ENCODE measurements at regions not wholly inside any gene's neighbourhood (a gene's known extent, or its start where the extent isn't known, plus 50 kb on each side); places are given as distances from the start of the nearest gene placed in this dataset.

DNA sequence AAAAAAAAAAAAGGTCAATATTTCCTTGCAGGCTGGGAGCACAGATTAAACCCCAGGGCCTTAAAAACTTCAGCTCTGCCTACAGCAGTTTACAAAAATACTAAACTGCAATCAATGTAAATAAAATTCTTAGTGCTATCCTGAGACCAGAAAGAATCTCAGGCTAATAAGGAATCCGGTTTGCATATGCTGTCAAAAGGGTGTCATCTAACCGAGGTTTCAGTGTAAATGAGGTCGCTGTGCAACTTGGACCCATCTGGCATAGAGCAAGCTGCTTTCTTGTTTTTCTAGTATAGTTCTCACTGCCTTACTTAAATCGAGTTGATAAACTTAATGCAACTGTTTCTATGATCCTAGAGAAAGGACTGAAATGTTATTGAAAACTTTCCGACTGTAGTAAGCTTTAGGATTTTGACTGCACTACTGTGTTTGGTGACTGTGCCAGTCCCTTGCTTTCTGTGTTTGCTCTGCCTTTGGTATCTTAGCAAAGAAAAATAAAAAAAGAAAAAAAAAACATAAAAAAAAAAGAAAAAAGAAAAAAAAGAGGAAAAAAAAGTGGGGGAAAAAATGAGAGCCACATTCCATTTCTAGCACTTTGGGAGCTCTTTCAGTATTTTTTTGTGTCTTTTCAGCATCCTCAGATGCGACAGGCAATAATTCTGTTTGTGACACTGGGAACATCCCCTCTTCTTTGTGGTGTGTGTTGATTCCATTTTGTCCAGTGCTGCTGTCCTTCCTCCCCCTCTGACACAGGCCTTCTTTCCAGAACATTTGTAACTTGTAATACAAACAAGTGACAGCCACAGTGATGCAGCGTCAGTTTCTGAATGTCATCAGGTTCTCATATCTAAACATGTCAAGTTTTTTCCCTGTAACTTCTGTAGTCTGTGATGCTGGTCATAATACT lies 340.5 kb downstream of the ZNF536 start:
- Mint-ChIP-seq H3K9me3 (no peaks in the 10 kb centered on the region), H3K27ac (no peak overlapping the region), H3K36me3 (no peaks in the 10 kb centered on the region), H3K27me3 (peaks cover 22% of the 10 kb centered on the region), H3K4me1 (no peaks in the 10 kb centered on the region), H3K4me3 (no peak overlapping the region)
- CTCF ChIA-PET, result interaction anchor here (1.0 kb wide), 1 partner anchor 16 kb away, joined by 3 read pairs; no protein-coding TSS in a partner anchor
- no peak for DNase-seq

- H3K9me3 Mint-ChIP-seq, result no peaks in the 10 kb centered on the region
- CTCF ChIA-PET, result interaction anchor here (1.0 kb wide), 1 partner anchor 15 kb away, joined by 3 read pairs; no protein-coding TSS in a partner anchor
- no peak overlapping the region for H3K27ac Mint-ChIP-seq
- no peaks in the 10 kb centered on the region for H3K4me1 Mint-ChIP-seq
- no peak for DNase-seq
- no peak overlapping the region for H3K4me3 Mint-ChIP-seq
- H3K27me3 Mint-ChIP-seq, result peaks cover 22% of the 10 kb centered on the region
- H3K36me3 Mint-ChIP-seq, result no peaks in the 10 kb centered on the region
Observed at GRCh38 chr19:30711826-30712225, 339.6 kb downstream of the ZNF536 start.

GRCh38 chr19:30711296-30711695 lies 339.1 kb downstream of the ZNF536 start:
- Mint-ChIP-seq H3K9me3 (no peaks in the 10 kb centered on the region), H3K36me3 (no peaks in the 10 kb centered on the region), H3K4me1 (no peaks in the 10 kb centered on the region), H3K27ac (no peak overlapping the region), H3K27me3 (peaks cover 22% of the 10 kb centered on the region), H3K4me3 (no peak overlapping the region)
- CTCF ChIA-PET, result interaction anchor here (1.0 kb wide), 1 partner anchor 15 kb away, joined by 3 read pairs; no protein-coding TSS in a partner anchor
- no peak for DNase-seq

- no peaks in the 10 kb centered on the region for H3K36me3 Mint-ChIP-seq
- H3K27me3 Mint-ChIP-seq, result peaks cover 22% of the 10 kb centered on the region
- CTCF ChIA-PET, result no interaction called here
- H3K4me3 Mint-ChIP-seq, result no peak overlapping the region
- no peak for DNase-seq
- H3K4me1 Mint-ChIP-seq, result no peaks in the 10 kb centered on the region
- no peaks in the 10 kb centered on the region for H3K9me3 Mint-ChIP-seq
- H3K27ac Mint-ChIP-seq, result no peak overlapping the region
Observed at GRCh38 chr19:30710721-30711120, 338.5 kb downstream of the ZNF536 start.

GRCh38 chr19:30708416-30709178 lies 336.4 kb downstream of the ZNF536 start:
- Mint-ChIP-seq H3K4me3 (no peak overlapping the region), H3K36me3 (no peaks in the 10 kb centered on the region), H3K27me3 (peaks cover 22% of the 10 kb centered on the region), H3K4me1 (no peaks in the 10 kb centered on the region), H3K9me3 (no peaks in the 10 kb centered on the region), H3K27ac (no peak overlapping the region)
- CTCF ChIA-PET, result interaction anchor here (0.6 kb wide), 1 partner anchor 1516 kb away, joined by 3 read pairs; no protein-coding TSS in a partner anchor
- no peak for DNase-seq

GRCh38 chr19:30704771-30705330 lies 332.7 kb downstream of the ZNF536 start:
- Mint-ChIP-seq H3K27me3 (peaks cover 10% of the 10 kb centered on the region), H3K36me3 (no peaks in the 10 kb centered on the region), H3K9me3 (no peaks in the 10 kb centered on the region), H3K4me1 (no peaks in the 10 kb centered on the region), H3K27ac (no peak overlapping the region), H3K4me3 (no peak overlapping the region)
- DNase-seq, result no peak
- CTCF ChIA-PET, result no interaction called here

GRCh38 chr19:30703645-30704044 lies 331.5 kb downstream of the ZNF536 start:
- Mint-ChIP-seq H3K4me3 (no peak overlapping the region), H3K4me1 (no peaks in the 10 kb centered on the region), H3K27me3 (peaks cover 8% of the 10 kb centered on the region), H3K27ac (no peak overlapping the region), H3K9me3 (no peaks in the 10 kb centered on the region), H3K36me3 (no peaks in the 10 kb centered on the region)
- CTCF ChIA-PET, result no interaction called here
- no peak for DNase-seq

- Mint-ChIP-seq H3K9me3 (no peaks in the 10 kb centered on the region), H3K27me3 (peaks cover 14% of the 10 kb centered on the region), H3K27ac (no peak overlapping the region), H3K36me3 (no peaks in the 10 kb centered on the region), H3K4me3 (no peak overlapping the region), H3K4me1 (no peaks in the 10 kb centered on the region)
- no peak for DNase-seq
- CTCF ChIA-PET, result no interaction called here
Observed at GRCh38 chr19:30701178-30701577, 329.0 kb downstream of the ZNF536 start.

GRCh38 chr19:30699871-30700280 lies 327.7 kb downstream of the ZNF536 start:
- Mint-ChIP-seq H3K4me3 (no peak overlapping the region), H3K27me3 (peaks cover 21% of the 10 kb centered on the region), H3K36me3 (no peaks in the 10 kb centered on the region), H3K27ac (no peak overlapping the region), H3K4me1 (no peaks in the 10 kb centered on the region), H3K9me3 (no peaks in the 10 kb centered on the region)
- CTCF ChIA-PET, result no interaction called here
- no peak for DNase-seq

DNA sequence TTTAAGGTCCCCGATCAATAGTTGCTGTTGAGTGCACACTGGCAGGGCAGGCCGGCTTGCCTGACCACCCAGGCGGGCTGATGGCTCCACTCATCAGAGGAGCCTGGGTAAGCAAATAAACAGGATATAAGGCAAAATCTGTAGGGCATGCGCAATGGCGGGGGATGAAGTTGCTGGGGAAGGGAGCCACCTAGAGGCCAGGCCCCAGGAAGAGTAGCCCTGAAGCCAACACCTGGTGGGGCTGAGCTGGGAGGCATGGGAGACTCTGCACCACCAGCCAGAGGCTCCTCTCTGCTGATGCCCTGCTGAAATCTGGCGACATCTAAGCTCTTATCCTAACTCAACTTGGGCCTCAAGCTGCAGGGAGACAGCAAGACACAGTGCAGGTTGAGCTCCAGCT lies 324.3 kb downstream of the ZNF536 start:
- CTCF ChIA-PET, result interaction anchor here (1.0 kb wide), 1 partner anchor 15 kb away, joined by 3 read pairs; no protein-coding TSS in a partner anchor
- Mint-ChIP-seq H3K27ac (no peak overlapping the region), H3K27me3 (peaks cover 38% of the 10 kb centered on the region), H3K4me1 (no peaks in the 10 kb centered on the region), H3K9me3 (no peaks in the 10 kb centered on the region), H3K36me3 (no peaks in the 10 kb centered on the region), H3K4me3 (no peak overlapping the region)
- peak; percentile 26 for DNase-seq

DNA sequence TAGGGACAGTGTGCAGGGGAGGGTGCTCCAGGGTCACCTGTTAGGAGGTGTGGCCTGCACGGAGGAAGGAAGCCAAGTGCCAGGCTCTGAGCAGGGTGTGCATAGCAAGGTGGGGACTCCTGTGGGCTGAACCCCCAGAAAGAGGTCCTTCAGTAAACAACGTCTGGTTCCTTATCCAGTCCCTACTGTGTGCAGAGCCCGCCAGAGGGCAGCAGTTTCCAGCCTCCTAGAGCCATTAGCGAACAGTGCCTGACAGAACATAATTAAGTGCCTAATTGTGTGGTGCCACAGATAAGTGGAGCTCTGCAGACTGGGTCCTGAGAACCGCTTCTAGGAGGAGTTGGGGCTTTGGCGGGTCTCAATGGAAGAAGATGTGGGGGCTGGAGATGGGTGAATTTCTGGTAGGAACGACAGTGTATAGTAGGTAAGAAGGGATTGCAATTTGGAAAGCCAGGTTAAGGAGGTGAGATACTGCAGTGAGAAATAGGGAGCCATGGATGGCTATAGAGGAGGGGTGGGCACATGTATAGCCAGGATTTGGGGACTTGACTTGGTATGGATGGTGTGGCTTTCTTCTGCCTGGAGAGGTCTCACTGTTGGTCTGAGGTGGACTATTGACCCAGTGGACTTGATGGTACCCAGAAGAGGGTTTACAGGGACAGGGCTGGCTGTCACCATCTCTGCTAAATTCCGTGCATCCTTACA lies 323.1 kb downstream of the ZNF536 start:
- no peaks in the 10 kb centered on the region for H3K4me1 Mint-ChIP-seq

DNA sequence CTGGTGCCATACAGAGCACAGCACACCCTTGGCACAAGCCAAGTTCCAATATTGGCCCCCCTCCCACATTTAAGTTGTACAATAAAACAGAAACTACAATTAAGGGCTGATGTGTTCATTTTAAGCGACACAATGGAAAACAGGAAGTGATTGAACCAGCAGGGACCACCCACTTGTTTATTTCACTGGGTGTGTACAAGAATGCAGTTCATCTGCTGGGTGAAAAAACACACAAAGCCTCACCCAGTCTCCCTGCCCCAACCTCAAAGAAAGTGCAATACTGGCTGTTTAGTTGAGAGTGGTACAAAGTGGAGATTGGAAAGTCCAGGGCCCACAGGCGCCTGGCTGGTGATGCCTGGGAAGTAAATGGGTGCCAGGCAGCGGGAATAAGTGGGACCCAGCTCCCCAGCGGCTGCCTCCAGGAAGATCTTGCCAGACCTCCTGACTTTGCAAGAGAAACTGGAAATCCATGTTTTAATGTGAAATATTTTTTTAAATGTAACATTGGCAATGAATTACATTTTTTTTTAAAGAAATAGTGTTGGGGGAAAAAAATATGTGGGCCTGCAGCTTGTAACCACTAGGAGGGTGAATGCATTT lies 322.1 kb downstream of the ZNF536 start:
- Mint-ChIP-seq H3K9me3 (no peaks in the 10 kb centered on the region), H3K4me1 (no peaks in the 10 kb centered on the region), H3K36me3 (no peaks in the 10 kb centered on the region), H3K27me3 (peaks cover 51% of the 10 kb centered on the region), H3K27ac (no peak overlapping the region), H3K4me3 (no peak overlapping the region)
- DNase-seq, result no peak
- CTCF ChIA-PET, result interaction anchor here (2.4 kb wide), 1 partner anchor 12 kb away, joined by 10 read pairs; no protein-coding TSS in a partner anchor

More for the DNA sequence above, 323.1 kb downstream of the ZNF536 start:
- Mint-ChIP-seq H3K4me3 (no peak overlapping the region), H3K27ac (no peak overlapping the region), H3K36me3 (no peaks in the 10 kb centered on the region), H3K9me3 (no peaks in the 10 kb centered on the region), H3K27me3 (peaks cover 49% of the 10 kb centered on the region)
- no peak for DNase-seq
- CTCF ChIA-PET, result interaction anchor here (2.4 kb wide), 1 partner anchor 13 kb away, joined by 10 read pairs; no protein-coding TSS in a partner anchor

DNA sequence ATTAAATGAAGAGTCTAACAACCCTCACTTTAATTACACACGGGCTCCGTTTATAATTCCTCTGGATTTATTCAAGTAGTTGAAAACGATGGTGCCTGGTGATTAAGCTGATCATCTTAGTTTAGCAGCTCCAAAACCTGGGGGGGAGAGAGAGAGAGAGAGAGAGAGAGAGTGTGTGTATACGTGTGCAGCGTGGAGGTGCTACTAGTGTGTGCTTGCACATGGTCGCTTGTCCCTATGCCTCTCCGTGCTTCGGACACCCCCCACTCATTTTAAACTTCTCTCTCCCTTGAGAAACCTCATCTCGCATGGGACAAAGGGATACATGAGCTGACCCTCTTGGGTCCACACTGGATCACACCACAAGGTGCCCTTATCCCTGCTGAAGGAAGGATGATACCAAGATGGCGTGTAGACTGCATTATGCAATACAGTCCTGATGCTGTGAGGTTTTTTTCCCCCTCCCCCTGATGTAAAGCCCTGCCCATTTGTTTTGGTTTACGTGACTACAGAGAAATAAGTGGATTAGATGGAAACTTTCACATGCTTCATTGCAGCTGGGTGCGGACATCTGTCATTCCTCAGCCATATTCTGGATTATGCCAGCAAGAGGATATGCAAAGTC lies 320.8 kb downstream of the ZNF536 start:
- CTCF ChIA-PET, result interaction anchor here (2.4 kb wide), 1 partner anchor 11 kb away, joined by 10 read pairs; no protein-coding TSS in a partner anchor
- Mint-ChIP-seq H3K9me3 (no peaks in the 10 kb centered on the region), H3K36me3 (no peaks in the 10 kb centered on the region), H3K4me3 (no peak overlapping the region), H3K4me1 (no peaks in the 10 kb centered on the region), H3K27me3 (peaks cover 57% of the 10 kb centered on the region), H3K27ac (no peak overlapping the region)
- DNase-seq, result no peak
